GM18870 (cell line): ENCODE measurements at regions not wholly inside any gene's neighbourhood (a gene's known extent, or its start where the extent isn't known, plus 50 kb on each side); places are given as distances from the start of the nearest gene placed in this dataset.
"Not testable (repeated sequence)": the region's sequence is repeated elsewhere in the genome, so short reads cannot be mapped to it uniquely, and the experiment has no call there.

Experiments used
- ATAC-seq: cut with Tn5 transposase; IDR thresholded peaks from one replicate; pipeline ENCODE4 v1.9.1; 2021; ENCODE audit warnings: moderate library complexity; ENCODE audit not compliant: unreplicated experiment

- ATAC-seq: no peak
Measured at GRCh38 chrX:104392350-104392749, 137.6 kb upstream of the ESX1 start.

GRCh38 chrX:104391906-104392305, 137.2 kb upstream of the ESX1 start:
- no peak for ATAC-seq

- no peak for ATAC-seq
Measured at GRCh38 chrX:104376937-104377336, 122.2 kb upstream of the ESX1 start.

GRCh38 chrX:104372547-104372946, 117.8 kb upstream of the ESX1 start:
- no peak for ATAC-seq

- ATAC-seq: no peak
Measured at GRCh38 chrX:104370089-104370488, 115.4 kb upstream of the ESX1 start.

- not testable (repeated sequence) for ATAC-seq
Measured at GRCh38 chrX:104360774-104361173, 106.0 kb upstream of the ESX1 start.

GRCh38 chrX:104359124-104359523, 104.4 kb upstream of the ESX1 start:
- no peak for ATAC-seq

- ATAC-seq: no peak
Measured at GRCh38 chrX:104351173-104351769, 96.5 kb upstream of the ESX1 start.

GRCh38 chrX:104347860-104348259, 93.1 kb upstream of the ESX1 start:
- no peak for ATAC-seq

GRCh38 chrX:104343428-104344129, 88.8 kb upstream of the ESX1 start:
- ATAC-seq: peak; percentile 84

- ATAC-seq: no peak
Measured at GRCh38 chrX:104342065-104342464, 87.3 kb upstream of the ESX1 start.

GRCh38 chrX:104335756-104336155, 81.0 kb upstream of the ESX1 start:
- ATAC-seq: no peak

- ATAC-seq: no peak
Measured at GRCh38 chrX:104334971-104335370, 80.2 kb upstream of the ESX1 start.

GRCh38 chrX:104330966-104331365, 76.2 kb upstream of the ESX1 start:
- ATAC-seq: no peak

- no peak for ATAC-seq
Measured at GRCh38 chrX:104329731-104330130, 75.0 kb upstream of the ESX1 start.

- ATAC-seq: no peak
Measured at GRCh38 chrX:104325213-104325585, 70.5 kb upstream of the ESX1 start.

GRCh38 chrX:104324461-104325212, 69.9 kb upstream of the ESX1 start:
- ATAC-seq: no peak

- no peak for ATAC-seq
Measured at GRCh38 chrX:104319346-104319745, 64.6 kb upstream of the ESX1 start.

- no peak for ATAC-seq
Measured at GRCh38 chrX:104318330-104319009, 63.7 kb upstream of the ESX1 start.

- no peak for ATAC-seq
Measured at GRCh38 chrX:104316739-104317138, 62.0 kb upstream of the ESX1 start.

GRCh38 chrX:104315555-104315954, 60.8 kb upstream of the ESX1 start:
- ATAC-seq: no peak
